Epithelial cell of esophagus (primary cell): ENCODE measurements at regions not wholly inside any gene's neighbourhood (a gene's known extent, or its start where the extent isn't known, plus 50 kb on each side); places are given as distances from the start of the nearest gene placed in this dataset.

ENCODE experiments used
- DNase-seq: peaks from one replicate; pipeline ENCODE4 v3.0.0; 2010; ENCODE audit warnings: low read depth
- H3K4me3 ChIP-seq: 2 replicates; pipeline ENCODE4 v1.5.1; 2011; ENCODE audit warnings: mild to moderate bottlenecking, low read length, control low read depth
- CTCF ChIP-seq: IDR thresholded peaks from 2 replicates; pipeline ENCODE4 v1.5.1; 2011; ENCODE audit warnings: low read depth, mild to moderate bottlenecking, low read length, control low read depth, inconsistent platforms; ENCODE audit not compliant: insufficient read depth; ENCODE audit errors: missing control alignments

GRCh38 chr18:55166260-55166598 is 207.0 kb upstream of the CCDC68 start:
- no peak overlapping the region for H3K4me3 ChIP-seq
- TF ChIP-seq CTCF: no peak

GRCh38 chr18:55163550-55163949 is 204.3 kb upstream of the CCDC68 start:
- TF ChIP-seq CTCF: no peak
- DNase-seq: no peak
- H3K4me3 ChIP-seq: no peak overlapping the region

More at GRCh38 chr18:55166260-55166598, 207.0 kb upstream of the CCDC68 start:
- DNase-seq: no peak

- H3K4me3 ChIP-seq: no peak overlapping the region
- DNase-seq: no peak
- TF ChIP-seq CTCF: no peak
Measured at GRCh38 chr18:55161916-55162315, 202.7 kb upstream of the CCDC68 start.

- no peak for DNase-seq
- no peak for TF ChIP-seq CTCF
- no peak overlapping the region for H3K4me3 ChIP-seq
Measured at GRCh38 chr18:55159027-55159426, 199.8 kb upstream of the CCDC68 start.

- no peak for DNase-seq
- H3K4me3 ChIP-seq: no peak overlapping the region
- no peak for TF ChIP-seq CTCF
Measured at GRCh38 chr18:55158570-55158969, 199.3 kb upstream of the CCDC68 start.

- no peak overlapping the region for H3K4me3 ChIP-seq
- peak; percentile 9 for DNase-seq
- no peak for TF ChIP-seq CTCF
Measured at GRCh38 chr18:55153346-55153745, 194.1 kb upstream of the CCDC68 start.

GRCh38 chr18:55152801-55153200 is 193.5 kb upstream of the CCDC68 start:
- H3K4me3 ChIP-seq: no peak overlapping the region
- peak; percentile 81 for DNase-seq
- TF ChIP-seq CTCF: no peak
